C1 segment of cervical spinal cord (tissue), 14 donors: ENCODE measurements at regions not wholly inside any gene's neighbourhood (a gene's known extent, or its start where the extent isn't known, plus 50 kb on each side); places are given as distances from the start of the nearest gene placed in this dataset.

Experiments used
- DNase-seq, 14 donors: peaks; one replicate each; lab custom pipeline; 2025; lab: John Stamatoyannopoulos, UW

DNA sequence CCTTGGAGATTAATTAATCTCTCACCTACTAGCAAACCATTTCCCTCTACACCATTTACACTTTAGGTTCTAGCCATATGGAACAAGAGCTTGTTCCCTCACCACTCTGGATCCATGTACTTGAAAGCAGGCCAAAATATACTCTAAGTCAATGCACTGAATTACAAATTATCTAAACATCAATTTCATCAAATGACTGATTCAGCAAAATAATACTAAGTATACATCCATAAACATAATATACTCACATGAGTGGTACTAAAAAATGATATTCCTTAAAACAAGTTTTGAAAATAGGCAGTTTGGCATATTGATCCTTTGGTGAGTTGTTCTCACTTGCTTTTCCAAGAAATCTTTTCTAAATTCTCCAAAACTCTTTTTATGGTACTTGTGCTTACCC is 459.7 kb upstream of the ZNF385D start:
- DNase-seq: no peak

DNA sequence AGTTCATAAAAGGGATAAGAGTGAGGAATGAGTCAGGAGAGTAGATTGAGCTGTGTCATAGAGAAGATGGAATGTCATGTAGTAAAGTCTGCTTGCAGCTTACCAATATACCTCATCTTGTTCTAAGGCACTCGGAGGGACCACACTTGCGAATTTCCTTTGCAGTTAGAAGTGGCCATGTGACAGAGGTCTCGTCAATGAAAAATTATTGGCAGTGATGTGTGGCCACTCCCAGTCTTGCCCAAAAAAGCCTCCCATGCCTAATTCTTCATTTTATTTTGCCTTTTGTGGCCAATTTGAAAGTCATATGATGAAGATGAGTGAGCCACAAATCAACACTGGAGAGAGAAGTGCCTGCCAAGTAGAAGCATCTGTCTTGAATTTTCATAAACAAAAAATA is 465.6 kb upstream of the ZNF385D start:
- no peak for DNase-seq

DNA sequence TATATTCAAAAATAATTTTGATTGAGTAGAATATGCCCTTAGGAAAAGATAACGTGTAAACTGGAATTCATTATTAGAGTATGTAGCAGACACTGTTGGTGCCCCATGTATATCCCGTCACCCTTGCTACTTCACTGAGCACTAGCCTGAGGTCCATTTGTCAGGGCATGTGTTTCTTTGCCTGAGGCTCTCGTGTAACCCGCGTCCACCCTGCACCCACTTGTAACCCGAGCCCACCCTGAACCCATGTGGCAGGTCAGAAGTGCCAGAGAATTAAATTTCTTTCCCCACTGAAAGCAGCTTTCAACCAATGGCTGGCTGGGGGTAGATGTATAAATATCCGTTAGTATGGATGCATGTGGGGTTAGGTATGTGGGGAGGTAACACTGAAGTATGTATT is 474.2 kb upstream of the ZNF385D start:
- no peak for DNase-seq

DNA sequence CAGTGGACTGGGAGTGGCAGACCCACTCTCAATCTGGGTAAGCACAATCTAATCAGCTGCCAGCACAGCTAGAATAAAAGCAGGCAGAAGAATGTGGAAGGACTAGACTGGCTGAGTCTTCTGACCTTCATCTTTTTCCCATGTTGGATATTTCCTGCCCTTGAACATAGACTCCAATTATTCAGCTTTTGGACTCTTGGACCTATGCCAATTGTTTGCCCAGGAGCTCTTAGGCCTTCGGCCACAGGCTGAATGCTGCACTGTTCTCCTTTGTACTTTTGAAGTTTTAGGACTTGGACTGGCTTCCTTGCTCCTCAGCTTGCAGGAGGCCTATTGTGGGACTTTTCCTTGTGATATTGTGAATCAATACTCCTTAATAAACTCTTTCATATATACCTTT is 477.7 kb upstream of the ZNF385D start:
- no peak for DNase-seq

DNA sequence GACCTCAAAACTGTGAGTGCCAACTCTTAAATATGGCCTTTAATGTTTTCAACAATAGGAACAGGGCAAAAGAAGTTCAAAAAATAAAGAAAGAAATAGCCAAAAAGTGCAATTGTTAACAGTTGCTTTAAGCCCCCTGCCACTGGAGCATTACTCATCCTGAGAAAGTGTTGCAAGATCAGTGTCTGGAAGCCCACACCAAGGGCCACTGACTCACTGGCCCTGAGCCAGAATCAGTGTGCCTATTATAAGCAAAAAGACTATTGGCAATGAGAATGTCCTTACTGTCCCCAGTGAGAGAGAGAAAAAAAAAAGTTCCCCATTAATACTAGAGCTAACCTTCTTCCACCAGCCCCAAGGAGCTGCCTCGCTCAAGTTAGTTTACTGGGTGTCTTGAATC is 480.1 kb upstream of the ZNF385D start:
- DNase-seq: no peak

DNA sequence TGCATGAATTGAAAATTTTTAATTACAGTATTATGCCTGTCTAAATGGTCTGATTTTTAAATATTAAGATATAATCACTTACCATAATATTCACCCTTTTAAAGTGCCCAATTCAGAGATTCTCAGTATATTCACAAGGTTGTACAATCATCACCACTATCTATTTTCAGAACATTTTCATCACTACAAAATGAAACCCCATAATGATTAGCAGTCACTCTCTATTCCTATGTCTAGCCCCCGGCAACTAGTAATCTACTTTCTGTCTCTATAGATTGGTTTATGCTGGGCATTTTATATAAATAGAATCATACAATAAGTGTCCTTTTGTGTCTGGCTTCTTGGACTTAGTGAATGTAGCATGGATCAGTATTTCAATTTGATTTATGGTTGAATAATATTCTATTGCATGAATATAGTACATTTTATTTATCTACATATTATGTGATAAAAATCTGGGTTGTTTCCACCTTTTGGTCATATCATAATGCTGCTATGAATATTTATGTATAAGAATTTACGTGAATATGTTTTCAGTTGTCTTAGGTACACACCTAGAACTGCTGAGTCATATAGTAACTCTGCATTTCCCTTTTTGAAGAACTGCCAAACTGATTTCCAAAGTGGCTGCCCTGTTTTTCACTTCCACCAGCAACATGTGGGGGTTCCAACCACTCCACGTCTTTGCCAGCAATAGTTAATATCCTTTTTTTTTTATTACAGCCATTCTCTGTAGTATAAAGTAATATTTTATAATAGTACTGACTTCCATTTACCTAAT is 485.7 kb upstream of the ZNF385D start:
- no peak for DNase-seq

DNA sequence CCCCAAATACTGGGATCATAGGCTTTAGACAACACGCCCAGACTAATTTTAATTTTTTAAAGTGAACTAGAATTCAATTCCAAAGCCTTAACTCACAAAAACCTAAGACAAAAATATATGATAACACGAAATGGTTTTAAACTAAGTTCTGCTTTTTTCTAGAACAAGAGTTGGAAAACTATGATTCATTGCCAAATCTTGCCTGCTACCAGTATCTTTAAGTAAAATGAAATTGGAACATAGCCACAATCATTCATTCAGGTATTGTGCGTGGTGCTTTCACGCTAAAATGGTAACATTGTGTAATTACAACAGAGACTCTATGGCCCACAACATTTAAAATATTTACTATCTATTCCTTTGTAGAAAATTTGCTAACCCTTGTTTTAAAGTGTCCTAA is 488.0 kb upstream of the ZNF385D start:
- no peak for DNase-seq

DNA sequence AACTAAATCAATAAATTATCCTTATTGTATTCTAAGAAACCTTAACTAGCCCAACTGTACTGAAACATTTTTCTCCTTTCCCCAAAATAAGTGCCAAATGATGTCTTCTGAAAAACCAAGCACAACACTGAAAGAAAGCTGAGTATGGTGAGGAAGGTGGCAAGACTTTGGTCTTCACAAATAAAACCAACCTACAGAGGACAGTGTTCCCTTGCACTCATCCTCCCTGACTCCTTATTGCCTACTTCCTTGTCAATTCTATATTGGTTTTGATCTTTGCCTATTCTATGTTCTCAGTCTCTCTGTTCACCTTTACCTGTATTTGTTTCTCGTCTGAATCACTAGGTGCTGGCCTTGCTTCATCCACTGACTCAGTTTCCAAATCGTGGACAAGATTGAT is 490.1 kb upstream of the ZNF385D start:
- DNase-seq: no peak

DNA sequence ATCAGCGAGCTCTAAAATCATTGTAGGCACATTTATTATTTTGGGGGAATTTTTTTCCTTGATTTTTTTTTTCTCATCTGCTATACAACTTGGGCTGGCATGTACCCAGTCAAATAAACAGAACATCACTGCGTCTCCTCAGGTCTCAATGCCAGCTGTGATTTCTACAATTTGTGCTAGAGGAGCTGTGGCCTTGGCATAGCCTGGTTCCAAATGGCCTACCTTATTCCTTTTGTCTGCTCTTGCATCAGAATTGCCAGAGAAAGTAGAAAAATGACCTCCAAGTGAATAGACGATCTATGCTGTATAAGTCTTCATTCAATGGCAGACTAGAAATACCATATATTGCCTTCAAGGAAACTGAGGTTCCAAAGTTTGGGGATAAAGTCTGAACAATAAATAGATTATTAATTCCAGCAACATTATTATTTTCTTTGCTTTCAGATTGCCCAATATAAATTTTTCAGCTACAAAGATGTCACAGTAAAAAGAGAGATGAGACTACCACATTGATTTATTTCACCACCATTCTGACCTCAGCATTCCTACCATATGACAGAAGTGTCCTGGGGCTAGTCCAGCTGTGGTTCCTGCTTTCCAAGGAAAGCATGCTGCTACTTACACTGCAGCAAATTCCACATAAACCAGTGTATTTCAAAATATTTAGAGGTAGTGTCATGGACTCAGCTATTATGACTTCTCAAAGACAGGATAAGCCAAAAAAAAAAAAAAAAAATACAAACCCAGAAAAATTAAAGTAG is 493.9 kb upstream of the ZNF385D start:
- no peak for DNase-seq

DNA sequence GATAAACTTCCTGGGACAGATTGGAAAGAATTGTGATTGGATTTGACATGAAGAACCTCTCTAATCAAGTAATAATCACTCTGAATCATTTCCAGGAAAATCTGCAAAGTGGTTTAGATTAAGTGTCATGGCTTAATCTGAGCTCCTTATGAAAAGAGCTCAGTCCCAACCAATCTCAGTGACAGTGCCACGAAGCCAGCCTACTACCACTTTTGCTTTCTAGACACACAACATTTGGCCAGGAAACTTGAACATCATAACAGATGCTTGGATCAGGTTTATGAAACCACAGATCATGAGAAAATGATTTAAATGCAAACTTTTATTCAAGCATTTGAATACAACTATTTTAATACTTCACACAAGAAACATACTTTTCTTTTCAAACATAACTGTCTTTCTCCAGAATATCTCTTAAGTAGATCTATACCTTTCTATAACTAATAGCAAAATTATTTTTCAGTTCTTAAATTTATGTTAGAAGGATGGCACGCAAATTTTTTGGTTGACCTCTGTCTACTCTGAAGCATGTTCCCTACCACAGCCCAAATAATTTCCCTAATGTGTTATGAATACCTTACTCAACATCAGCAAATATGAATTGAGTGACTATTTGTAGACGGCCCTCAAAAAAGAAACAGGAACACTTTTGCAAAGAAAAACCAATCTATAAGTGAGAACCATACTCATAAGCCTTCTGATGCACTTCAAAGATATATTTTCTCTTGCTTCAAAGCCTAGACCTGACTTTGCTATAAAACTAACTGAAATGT is 495.0 kb upstream of the ZNF385D start:
- DNase-seq: no peak

DNA sequence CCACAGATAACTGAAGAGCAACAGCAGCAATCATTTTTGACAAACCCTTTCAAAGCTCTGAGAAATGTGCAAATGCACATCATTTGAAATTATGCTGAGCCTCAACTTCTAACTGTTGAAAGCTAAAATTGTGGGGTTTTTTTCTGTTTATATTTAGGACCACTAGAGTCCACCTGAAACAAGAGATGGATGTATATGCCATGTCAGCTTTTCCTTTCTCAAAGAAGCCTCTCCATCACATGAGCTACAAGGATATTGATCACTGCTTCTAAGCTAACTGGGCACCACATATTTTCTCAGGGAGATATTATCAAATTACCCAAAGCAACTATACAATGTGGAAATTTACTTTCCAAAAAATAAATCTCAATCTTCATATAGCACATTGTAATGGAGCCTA is 498.6 kb upstream of the ZNF385D start:
- no peak for DNase-seq

DNA sequence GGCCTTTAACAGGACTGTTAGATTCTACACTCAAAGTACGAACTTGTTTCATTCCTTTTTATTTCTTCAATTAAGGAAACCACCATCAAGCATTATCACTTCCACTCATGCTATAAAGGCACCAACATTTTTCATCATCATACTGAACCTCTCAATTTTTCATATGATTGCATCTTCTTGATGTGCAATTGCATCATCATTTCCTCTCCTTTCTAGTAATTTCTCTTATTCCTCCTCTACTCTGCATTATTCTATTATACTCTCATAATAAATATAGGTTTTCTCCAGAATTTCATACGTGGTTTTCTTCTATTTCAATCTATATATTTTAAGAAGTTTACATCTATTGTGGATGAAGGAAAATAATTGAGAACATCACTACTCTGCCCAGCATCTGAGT is 506.2 kb upstream of the ZNF385D start:
- no peak for DNase-seq

DNA sequence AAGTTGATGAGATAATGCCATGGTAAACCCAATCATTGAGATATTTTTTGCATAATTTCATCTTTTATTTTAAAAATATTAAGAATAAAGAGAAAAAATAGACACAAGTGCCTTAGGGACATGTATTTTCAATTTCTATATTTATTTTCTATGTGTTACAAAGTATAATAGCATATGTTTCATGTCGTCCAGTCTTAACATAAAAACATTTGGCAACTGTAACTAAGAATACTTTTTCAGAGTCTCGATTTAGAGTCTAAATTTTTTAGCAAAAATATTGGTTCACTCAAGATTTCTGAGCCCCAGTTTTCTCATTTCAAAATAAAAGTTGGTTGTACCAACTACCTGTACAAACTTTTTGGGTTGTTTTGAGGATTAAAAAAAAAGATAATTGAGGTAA is 511.4 kb upstream of the ZNF385D start:
- DNase-seq: no peak

DNA sequence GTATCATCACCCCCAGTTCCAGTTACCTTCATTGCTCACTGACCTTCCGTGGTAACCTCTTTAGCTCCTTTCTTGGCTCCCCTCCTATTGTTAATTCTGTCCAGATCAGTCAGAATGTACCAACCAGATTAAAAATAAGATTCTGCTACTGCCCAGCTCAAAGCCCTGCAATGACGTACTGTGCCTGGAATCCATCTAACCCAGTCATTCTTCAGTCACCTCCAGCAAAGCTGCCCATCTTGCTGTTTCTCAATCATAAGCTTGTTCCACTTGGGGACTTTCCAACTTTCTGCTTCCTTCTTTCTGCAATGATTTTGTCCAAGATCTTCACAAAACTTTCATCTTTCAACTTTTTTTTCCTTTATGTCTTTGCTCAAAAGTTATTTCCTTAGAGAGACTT is 512.0 kb upstream of the ZNF385D start:
- no peak for DNase-seq

DNA sequence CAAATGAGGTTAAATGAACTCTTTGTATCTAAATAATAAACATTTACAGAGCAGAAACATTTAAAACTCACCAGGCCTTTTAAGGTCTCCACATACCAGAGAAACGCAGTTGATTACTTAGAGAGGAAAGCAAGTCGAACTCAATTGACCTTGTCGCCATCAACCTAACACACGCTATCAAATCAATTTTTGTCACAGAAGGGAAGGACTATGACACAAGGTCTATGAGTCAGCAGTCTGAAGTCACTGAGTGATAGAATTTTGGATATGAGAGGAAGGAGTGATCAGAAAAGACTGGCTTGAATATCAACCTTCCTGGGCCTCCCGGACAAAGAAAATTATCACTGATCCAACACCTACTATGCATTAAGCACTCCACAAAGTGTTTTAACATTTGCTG is 514.4 kb upstream of the ZNF385D start:
- DNase-seq: no peak

DNA sequence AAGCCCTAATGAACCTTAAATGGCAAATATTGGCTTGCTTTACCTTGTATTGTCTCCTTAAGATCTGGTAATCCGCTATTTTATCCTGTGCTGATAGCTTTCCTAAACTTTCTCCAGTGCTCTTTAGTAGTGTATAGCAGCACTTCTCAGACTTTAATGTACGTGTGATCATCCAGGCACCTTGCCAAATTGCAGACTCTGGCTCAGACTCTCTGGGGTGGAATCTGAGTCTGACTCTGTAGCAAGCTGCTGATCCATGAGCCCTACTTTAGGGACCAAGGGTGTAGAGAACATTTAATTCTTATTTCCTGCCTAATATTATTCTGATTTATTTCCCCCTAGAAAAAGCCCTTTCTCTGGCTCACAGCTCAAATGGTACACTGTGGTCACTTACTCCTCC is 518.8 kb upstream of the ZNF385D start:
- no peak for DNase-seq

DNA sequence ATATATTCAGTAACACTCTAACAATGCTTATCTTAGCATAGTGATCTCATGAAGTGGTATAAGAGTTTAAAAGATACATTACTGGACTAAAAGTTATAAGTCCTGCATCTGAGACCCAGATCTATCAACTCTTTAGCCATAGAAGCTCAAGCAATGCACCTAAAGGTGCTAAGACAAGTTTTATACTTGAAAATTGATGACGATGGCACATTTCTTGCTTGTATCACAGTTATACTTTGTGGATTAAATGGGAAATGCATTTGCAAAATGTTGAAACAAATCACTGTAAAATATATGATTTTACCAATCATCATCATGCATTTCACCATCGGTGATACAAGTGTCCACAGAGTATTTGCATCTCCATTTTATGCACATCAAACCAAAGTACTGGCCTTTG is 525.3 kb upstream of the ZNF385D start:
- no peak for DNase-seq

DNA sequence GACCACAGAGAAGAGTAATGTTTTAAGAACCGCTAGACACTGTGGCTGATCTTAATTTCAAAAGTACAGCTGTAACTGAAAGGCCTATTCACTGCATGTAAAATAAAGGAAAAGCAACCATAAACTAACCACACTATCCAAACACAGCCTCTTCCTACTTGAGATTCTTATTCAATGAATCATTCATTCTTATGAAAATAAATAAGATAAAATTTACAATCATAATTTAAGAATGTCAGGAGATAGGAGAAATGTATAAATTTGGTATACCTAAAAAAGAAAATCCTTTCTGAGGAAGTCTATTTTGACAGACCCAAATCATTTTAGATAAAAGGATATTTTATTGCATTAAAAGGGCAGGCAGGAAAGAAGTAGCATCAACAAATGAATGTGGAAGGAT is 533.5 kb upstream of the ZNF385D start:
- no peak for DNase-seq

DNA sequence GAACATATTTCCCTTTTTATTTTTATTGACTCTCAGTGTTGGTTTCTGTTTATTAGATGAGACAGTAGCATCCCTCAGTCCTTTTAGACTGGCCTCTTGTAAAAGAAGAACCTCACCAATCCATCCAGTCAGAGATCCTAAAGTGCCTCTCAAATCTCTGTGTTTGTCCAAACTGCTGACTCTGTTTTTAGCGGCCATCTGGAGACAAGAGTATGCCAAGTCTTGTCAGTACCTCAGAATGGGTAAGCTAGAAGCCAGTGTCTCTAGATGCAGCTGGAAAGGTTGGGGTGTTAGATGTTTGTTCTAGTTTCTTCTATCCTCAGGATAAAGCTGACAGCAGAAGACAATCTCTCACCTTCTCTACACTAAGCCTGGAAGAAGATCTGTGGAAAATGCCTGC is 537.7 kb upstream of the ZNF385D start:
- DNase-seq: peak in 1 of 14 donors; percentile 83

DNA sequence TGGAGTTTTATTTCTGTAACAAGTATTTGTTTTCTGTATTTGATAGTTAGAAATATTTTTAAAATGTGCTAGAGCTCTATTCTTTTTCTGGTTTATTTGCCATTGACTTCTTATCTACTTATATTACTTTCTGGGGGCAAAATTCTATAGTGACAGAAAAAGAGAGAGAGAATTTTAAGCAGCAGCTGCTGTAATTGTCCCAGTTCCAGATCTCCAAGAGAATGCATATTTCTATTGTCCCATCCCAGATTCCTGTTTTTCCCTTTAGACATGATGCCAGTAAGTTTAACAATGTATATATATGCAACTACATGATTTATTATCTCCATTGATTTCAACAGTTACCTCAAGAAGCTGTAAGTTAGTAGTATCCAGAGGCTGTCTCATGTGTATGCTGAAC is 541.7 kb upstream of the ZNF385D start:
- DNase-seq: no peak

DNA sequence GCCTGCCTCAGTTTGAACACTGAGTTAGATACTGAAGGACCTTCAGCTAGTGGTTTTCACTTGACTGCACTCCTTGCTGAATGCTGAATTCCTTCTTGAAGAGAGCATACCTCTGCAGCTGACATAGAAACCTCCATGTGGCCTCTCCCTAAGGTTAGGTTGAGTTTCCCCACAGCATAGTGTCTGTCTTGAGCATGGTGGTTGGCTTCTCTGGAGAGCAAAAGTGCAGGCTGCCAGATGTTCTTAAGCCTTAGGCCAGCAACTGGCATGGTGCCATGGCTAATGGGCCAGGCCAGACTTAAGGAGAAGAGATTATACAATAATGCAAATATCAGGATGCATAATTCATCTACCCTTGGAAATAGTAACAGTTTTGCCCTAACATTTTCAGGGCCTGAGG is 545.6 kb upstream of the ZNF385D start:
- no peak for DNase-seq

DNA sequence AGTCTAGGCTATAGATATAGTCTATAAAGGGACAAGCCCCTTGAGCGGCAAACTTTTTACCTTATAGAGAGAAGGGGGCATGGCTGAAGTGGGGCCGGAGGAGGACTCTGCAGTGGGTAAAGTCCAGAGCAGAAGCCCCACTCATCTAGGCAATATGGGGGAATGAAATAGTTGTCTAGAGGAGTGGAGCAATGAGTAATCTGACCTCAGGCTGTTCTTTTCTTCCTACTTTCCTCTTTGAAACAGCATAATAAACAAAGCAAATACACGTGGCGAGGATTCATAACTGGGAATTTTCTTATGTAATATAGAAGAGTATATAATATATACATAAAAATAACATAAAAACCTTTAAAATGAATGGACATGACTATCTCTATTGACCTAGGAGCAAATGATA is 546.4 kb upstream of the ZNF385D start:
- DNase-seq: no peak

DNA sequence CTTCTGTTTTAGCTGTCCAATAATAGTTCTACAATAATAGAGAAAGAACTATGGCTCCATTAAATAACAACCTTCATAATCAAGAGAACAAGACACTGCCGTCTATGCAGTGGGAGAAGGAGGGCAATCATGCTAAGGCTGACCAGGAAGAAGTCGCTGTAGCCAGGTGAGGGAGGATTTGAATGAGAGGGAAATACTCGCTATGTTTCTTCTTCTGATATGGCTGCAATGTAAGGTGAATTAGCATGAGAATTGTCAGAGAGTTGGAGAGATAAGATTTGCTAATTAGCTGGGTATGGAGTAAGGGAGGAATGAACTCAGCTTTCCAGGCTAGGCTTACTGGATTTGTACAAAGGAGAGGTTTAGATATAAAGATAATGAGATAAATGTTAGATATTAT is 555.4 kb upstream of the ZNF385D start:
- no peak for DNase-seq
